OCI-LY7 (cell line): ENCODE measurements at regions not wholly inside any gene's neighbourhood (a gene's known extent, or its start where the extent isn't known, plus 50 kb on each side); places are given as distances from the start of the nearest gene placed in this dataset.

ENCODE experiments used
- BruUV-seq: library from RNA; stranded (reverse); fragments of 400-500 nt; replicated peaks from 2 replicates; lab custom pipeline; 2021; lab: Mats Ljungman, UMichigan
- CTCF ChIA-PET: fragments of 300-600 bp; sonication (Branson Sonifier 250); formaldehyde crosslinking; loops from one replicate; lab custom pipeline; 2022; ENCODE audit warnings: antibody characterized with exemption; ENCODE audit not compliant: unreplicated experiment; lab: Charles Lee
- POLR2A ChIA-PET: fragments of 300-600 bp; sonication (Branson Sonifier 250); formaldehyde crosslinking; loops from one replicate; lab custom pipeline; 2022; ENCODE audit warnings: antibody characterized with exemption; lab: Charles Lee
- DNase-seq: peaks from one replicate; pipeline ENCODE4 v3.0.0-alpha.2; 2015; ENCODE audit warnings: low spot score
- H2AFZ ChIP-seq: fragments of 200-600 bp; sonication (generic), shearing (Covaris generic); 2 replicates; pipeline ENCODE4 v1.6.1; 2014; ENCODE audit warnings: mild to moderate bottlenecking, antibody characterized with exemption, low read length, moderate library complexity
- H3K27ac ChIP-seq: fragments of 200-600 bp; sonication (generic); 2 replicates; pipeline ENCODE4 v1.5.1; 2014; ENCODE audit warnings: mixed run types, low read depth, mild to moderate bottlenecking, moderate library complexity, low read length, inconsistent platforms; ENCODE audit not compliant: poor library complexity, severe bottlenecking
- H3K36me3 ChIP-seq: fragments of 200-600 bp; sonication (generic); 2 replicates; pipeline ENCODE4 v1.6.1; 2014; ENCODE audit warnings: mild to moderate bottlenecking, antibody characterized with exemption, low read length, moderate library complexity, mixed read lengths; ENCODE audit not compliant: insufficient read depth
- H3K4me1 ChIP-seq: fragments of 200-600 bp; sonication (generic); 2 replicates; pipeline ENCODE4 v1.5.1; 2014; ENCODE audit warnings: mild to moderate bottlenecking, low read length; ENCODE audit not compliant: insufficient read depth, poor library complexity, severe bottlenecking
- H3K4me2 ChIP-seq: fragments of 200-600 bp; sonication (generic); 2 replicates; pipeline ENCODE4 v1.6.1; 2014; ENCODE audit warnings: mild to moderate bottlenecking, low read length
- H3K4me3 ChIP-seq: fragments of 200-600 bp; sonication (generic); 2 replicates; pipeline ENCODE4 v1.5.1; 2014; ENCODE audit warnings: mild to moderate bottlenecking, low read depth, low read length; ENCODE audit not compliant: poor library complexity, severe bottlenecking
- H3K79me2 ChIP-seq: fragments of 200-600 bp; sonication (generic); 2 replicates; pipeline ENCODE4 v1.6.1; 2016; ENCODE audit warnings: low read depth, mild to moderate bottlenecking, low read length, moderate library complexity, mixed read lengths; ENCODE audit not compliant: insufficient read depth
- H3K9me2 ChIP-seq: fragments of 200-600 bp; sonication (generic); 2 replicates; pipeline ENCODE4 v1.6.1; 2016; ENCODE audit warnings: mild to moderate bottlenecking, low read length, mixed read lengths; ENCODE audit not compliant: insufficient read depth
- H3K9me3 ChIP-seq: fragments of 200-600 bp; sonication (generic); 2 replicates; pipeline ENCODE4 v1.6.1; 2014; ENCODE audit warnings: mild to moderate bottlenecking, mixed run types, low read length, mixed read lengths
- H4K20me1 ChIP-seq: fragments of 200-600 bp; sonication (generic); 2 replicates; pipeline ENCODE4 v1.6.1; 2014; ENCODE audit warnings: mild to moderate bottlenecking, antibody characterized with exemption, low read length, moderate library complexity, mixed read lengths; ENCODE audit not compliant: insufficient read depth
- CTCF ChIP-seq: fragments of 200-600 bp; sonication (generic); conservative IDR thresholded peaks from 2 replicates; pipeline ENCODE4 v1.5.1; 2014; ENCODE audit warnings: mild to moderate bottlenecking, antibody characterized with exemption, low read length, moderate library complexity, mixed read lengths
- EZH2phosphoT487 ChIP-seq: fragments of 200-600 bp; sonication (generic); IDR thresholded peaks from 2 replicates; pipeline ENCODE4 v1.6.1; 2018; ENCODE audit warnings: low read depth, borderline replicate concordance, mild to moderate bottlenecking, mixed run types, antibody characterized with exemption, low read length, moderate library complexity, mixed read lengths
- intact Hi-C: fragments of 100-400 bp; cut with micrococcal nuclease; formaldehyde crosslinking; loops from one replicate; pipeline ENCODE4 v1.10.0; 2022; ENCODE audit not compliant: unreplicated experiment

GRCh38 chr6:163948250-163948649 lies 533.7 kb downstream of the QKI start:
- TF ChIP-seq CTCF, result no peak
- TF ChIP-seq EZH2phosphoT487, result no peak
- DNase-seq, result no peak
- no peaks in the 10 kb centered on the region for H3K36me3 ChIP-seq
- intact Hi-C loops, result no loop called here
- no peaks in the 10 kb centered on the region for H4K20me1 ChIP-seq
- ChIA-PET CTCF (no interaction called here), POLR2A (no interaction called here)
- H2AFZ ChIP-seq, result no peak overlapping the region
- no TSS peak for BruUV-seq
- no peaks in the 10 kb centered on the region for H3K79me2 ChIP-seq
- H3K4me1 ChIP-seq, result no peaks in the 10 kb centered on the region
- H3K4me2 ChIP-seq, result no peak overlapping the region
- no peaks in the 10 kb centered on the region for H3K9me2 ChIP-seq
- H3K27ac ChIP-seq, result no peak overlapping the region
- no peak overlapping the region for H3K4me3 ChIP-seq
- no peaks in the 10 kb centered on the region for H3K9me3 ChIP-seq

- no peak for DNase-seq
- intact Hi-C loops, result no loop called here
- no peaks in the 10 kb centered on the region for H3K79me2 ChIP-seq
- H3K27ac ChIP-seq, result no peak overlapping the region
- BruUV-seq, result no TSS peak
- no peaks in the 10 kb centered on the region for H4K20me1 ChIP-seq
- H2AFZ ChIP-seq, result no peak overlapping the region
- TF ChIP-seq EZH2phosphoT487 (no peak), CTCF (no peak)
- no peak overlapping the region for H3K4me2 ChIP-seq
- no peaks in the 10 kb centered on the region for H3K9me2 ChIP-seq
- H3K4me3 ChIP-seq, result no peak overlapping the region
- H3K9me3 ChIP-seq, result no peaks in the 10 kb centered on the region
- no peaks in the 10 kb centered on the region for H3K36me3 ChIP-seq
- ChIA-PET CTCF (no interaction called here), POLR2A (interaction anchor here (0.6 kb wide), 1 partner anchor 289 kb away, joined by 3 read pairs; no protein-coding TSS in a partner anchor)
- no peaks in the 10 kb centered on the region for H3K4me1 ChIP-seq
Measured at GRCh38 chr6:163947276-163947675, 532.8 kb downstream of the QKI start.

DNA sequence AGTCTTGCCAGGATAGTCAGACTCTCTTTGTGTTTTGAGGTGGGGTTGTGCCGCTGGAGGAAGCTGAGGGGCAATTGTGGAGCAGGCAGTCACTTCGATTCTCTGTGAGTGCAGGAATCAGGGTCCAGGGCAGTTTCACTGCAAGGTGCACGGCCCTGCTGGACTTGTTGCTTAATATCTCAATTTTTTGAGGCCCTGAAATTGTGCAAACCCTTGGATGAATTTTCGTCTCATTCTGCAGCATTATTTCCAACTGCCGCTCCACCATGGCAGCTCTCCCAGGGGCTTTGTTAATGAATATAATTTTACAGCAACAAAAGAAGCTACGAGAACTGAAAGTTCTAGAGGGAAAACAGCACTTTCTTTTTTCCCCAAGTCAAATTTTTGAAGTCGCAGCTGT lies 531.9 kb downstream of the QKI start:
- Histone ChIP-seq H3K79me2 (no peaks in the 10 kb centered on the region), H3K4me2 (no peak overlapping the region), H3K36me3 (no peaks in the 10 kb centered on the region), H3K27ac (no peak overlapping the region), H3K9me2 (no peaks in the 10 kb centered on the region), H3K4me3 (no peak overlapping the region), H4K20me1 (no peaks in the 10 kb centered on the region), H3K4me1 (no peaks in the 10 kb centered on the region), H3K9me3 (no peaks in the 10 kb centered on the region), H2AFZ (no peak overlapping the region)
- intact Hi-C loops, result no loop called here
- TF ChIP-seq CTCF (no peak), EZH2phosphoT487 (no peak)
- no peak for DNase-seq
- ChIA-PET POLR2A (interaction anchor here (0.5 to 1.1 kb wide), 4 partner anchors 9 to 457 kb away, joined by 3 to 4 read pairs (median 3); no protein-coding TSS in a partner anchor), CTCF (no interaction called here)
- no TSS peak for BruUV-seq
